ENCODE measurements at regions not wholly inside any gene's neighbourhood (a gene's known extent, or its start where the extent isn't known, plus 50 kb on each side); places are given as distances from the start of the nearest gene placed in this dataset.
"Not testable (repeated sequence)": the region's sequence is repeated elsewhere in the genome, so short reads cannot be mapped to it uniquely, and the experiment has no call there.

- DNase-seq (ENCODE audit: low read depth in 1 of 2, low spot score in 1 of 2): no peak
- H3K9me3 ChIP-seq: no peaks in the 10 kb centered on the region
- POLR2A ChIA-PET: no interaction called here
- TF ChIP-seq TP53 (CRISPR knock-in tag; IDR thresholded peaks at IDR 0.05): no peak
- no peak for TF ChIP-seq HEYL (CRISPR knock-in tag; IDR thresholded peaks at IDR 0.05)
- no peak for TF ChIP-seq CHD2 (IDR thresholded peaks at IDR 0.05; ENCODE audit: low read length, partially characterized antibody)
- no peak for TF ChIP-seq POLR2AphosphoS2 (conservative IDR thresholded peaks at IDR 0.05; ENCODE audit: low read length)
- TF ChIP-seq HDAC2 (IDR thresholded peaks at IDR 0.05): no peak
- TF ChIP-seq ZNF302 (CRISPR knock-in tag; IDR thresholded peaks at IDR 0.05): no peak
- no peak for TF ChIP-seq ZSCAN20 (CRISPR knock-in tag; IDR thresholded peaks at IDR 0.05)
- TF ChIP-seq FOXS1 (CRISPR knock-in tag; IDR thresholded peaks at IDR 0.05): no peak
- no peak for TF ChIP-seq EP300 (IDR thresholded peaks at IDR 0.05)
- TF ChIP-seq SREBF2 (IDR thresholded peaks at IDR 0.05): no peak
- TF ChIP-seq KDM1A (IDR thresholded peaks at IDR 0.05; ENCODE audit: low read depth): no peak
- no peak for TF ChIP-seq REST (IDR thresholded peaks at IDR 0.05)
- TF ChIP-seq ESRRA (IDR thresholded peaks at IDR 0.05; ENCODE audit: borderline replicate concordance, low read length): no peak
- no peak for TF ChIP-seq EHMT2 (IDR thresholded peaks at IDR 0.05; ENCODE audit: low read depth)
- no peak for TF ChIP-seq PHF8 (IDR thresholded peaks at IDR 0.05; ENCODE audit: borderline replicate concordance, low read depth)
- TF ChIP-seq NR3C1 (IDR thresholded peaks at IDR 0.05): no peak
- no peak for TF ChIP-seq GATA3 (IDR thresholded peaks at IDR 0.05; ENCODE audit: borderline replicate concordance)
- no peak for TF ChIP-seq SMC3 (IDR thresholded peaks at IDR 0.05)
- TF ChIP-seq BCL3 (IDR thresholded peaks at IDR 0.05): no peak
- TF ChIP-seq ZFP36 (IDR thresholded peaks at IDR 0.05; ENCODE audit: borderline replicate concordance, partially characterized antibody): no peak
- no peak for ATAC-seq
- CTCF ChIA-PET: no interaction called here
- H3K27ac ChIP-seq: no peak overlapping the region
- H3K4me1 ChIP-seq: no peaks in the 10 kb centered on the region
- H3K4me3 ChIP-seq: no peak overlapping the region
- H3K4me2 ChIP-seq: no peak overlapping the region
- WGBS (ENCODE audit: missing lambda C conversion rate): 82% methylated on average over 4 of the region's 4 CpGs
- no peak for FAIRE-seq
Measured at GRCh38 chr1:195185321-195185720, 1422.9 kb downstream of the KCNT2 start.

GRCh38 chr1:195173753-195174152 lies 1434.5 kb downstream of the KCNT2 start:
- no peaks in the 10 kb centered on the region for H3K4me1 ChIP-seq
- no peak for TF ChIP-seq CHD4 (IDR thresholded peaks at IDR 0.05; ENCODE audit: borderline replicate concordance)
- ChIA-PET POLR2A (no interaction called here), CTCF (no interaction called here)
- H3K4me2 ChIP-seq: no peak overlapping the region
- ATAC-seq (no peak), DNase-seq (ENCODE audit: low read depth in 1 of 2, low spot score in 1 of 2) (no peak), FAIRE-seq (no peak)
- no peak overlapping the region for H3K27ac ChIP-seq
- no peaks in the 10 kb centered on the region for H3K9me3 ChIP-seq
- H3K4me3 ChIP-seq: no peak overlapping the region

GRCh38 chr1:195159795-195160194 lies 1448.4 kb downstream of the KCNT2 start:
- 0 out of 3 replicates have a peak overlapping the region, but pooled peaks have one; percentile 14 for H3K4me2 ChIP-seq
- POLR2A ChIA-PET; ATAC-seq; CTCF ChIA-PET; DNase-seq (ENCODE audit: low read depth in 1 of 2, low spot score in 1 of 2); H3K4me3 ChIP-seq; H3K27ac ChIP-seq; H3K4me1 ChIP-seq; FAIRE-seq; H3K9me3 ChIP-seq: not testable (repeated sequence)
- WGBS (ENCODE audit: missing lambda C conversion rate): 55% methylated on average over 1 of the region's 1 CpG

All from A549 (cell line).